ENCODE measurements at regions not wholly inside any gene's neighbourhood (a gene's known extent, or its start where the extent isn't known, plus 50 kb on each side); places are given as distances from the start of the nearest gene placed in this dataset.

GRCh38 chr7:86980223-86980622 is 79.2 kb downstream of the ELAPOR2 start:
- TF ChIP-seq CTCF (IDR thresholded peaks at IDR 0.05; ENCODE audit: low read depth, low read length): no peak
- DNase-seq (ENCODE audit: extremely low read depth, low read depth): no peak

- no peak for DNase-seq (ENCODE audit: extremely low read depth, low read depth)
- TF ChIP-seq CTCF (IDR thresholded peaks at IDR 0.05; ENCODE audit: low read depth, low read length): no peak
These were observed 80.5 kb downstream of the ELAPOR2 start for GRCh38 chr7:86978808-86979506.

GRCh38 chr7:86976958-86977357 is 82.5 kb downstream of the ELAPOR2 start:
- no peak for DNase-seq (ENCODE audit: extremely low read depth, low read depth)

GRCh38 chr7:86975914-86976313 is 83.5 kb downstream of the ELAPOR2 start:
- TF ChIP-seq CTCF (IDR thresholded peaks at IDR 0.05; ENCODE audit: low read depth, low read length): no peak
- no peak for DNase-seq (ENCODE audit: extremely low read depth, low read depth)

More at GRCh38 chr7:86976958-86977357, 82.5 kb downstream of the ELAPOR2 start:
- no peak for TF ChIP-seq CTCF (IDR thresholded peaks at IDR 0.05; ENCODE audit: low read depth, low read length)

- DNase-seq (ENCODE audit: extremely low read depth, low read depth): no peak
- TF ChIP-seq CTCF (IDR thresholded peaks at IDR 0.05; ENCODE audit: low read depth, low read length): no peak
These were observed 84.0 kb downstream of the ELAPOR2 start for GRCh38 chr7:86975449-86975848.

- no peak for TF ChIP-seq CTCF (IDR thresholded peaks at IDR 0.05; ENCODE audit: low read depth, low read length)
- no peak for DNase-seq (ENCODE audit: extremely low read depth, low read depth)
These were observed 87.4 kb downstream of the ELAPOR2 start for GRCh38 chr7:86972072-86972471.

GRCh38 chr7:86970986-86971385 is 88.5 kb downstream of the ELAPOR2 start:
- TF ChIP-seq CTCF (IDR thresholded peaks at IDR 0.05; ENCODE audit: low read depth, low read length): no peak
- no peak for DNase-seq (ENCODE audit: extremely low read depth, low read depth)
